Fibroblast of pulmonary artery (primary cell): ENCODE measurements at regions not wholly inside any gene's neighbourhood (a gene's known extent, or its start where the extent isn't known, plus 50 kb on each side); places are given as distances from the start of the nearest gene placed in this dataset.
A peak's percentile ranks its signal among the peaks of the same experiment; 100 is the strongest.
"Not testable (repeated sequence)": the region's sequence is repeated elsewhere in the genome, so short reads cannot be mapped to it uniquely, and the experiment has no call there.

ENCODE experiments used
- DNase-seq: peaks from one replicate; pipeline ENCODE4 v3.0.0-alpha.2; 2010; ENCODE audit warnings: low read depth
- H3K4me3 ChIP-seq: replicated peaks from 2 replicates; pipeline ENCODE4 v1.5.1; 2011; ENCODE audit warnings: low read depth, mild to moderate bottlenecking, control low read depth, low read length, moderate library complexity
- TF ChIP-seq, protein P1 (sequence below): IDR thresholded peaks from 2 replicates; pipeline ENCODE4 v1.5.1; 2011; ENCODE audit warnings: mild to moderate bottlenecking, control low read depth, low read length, inconsistent platforms; ENCODE audit errors: missing control alignments

DNA sequence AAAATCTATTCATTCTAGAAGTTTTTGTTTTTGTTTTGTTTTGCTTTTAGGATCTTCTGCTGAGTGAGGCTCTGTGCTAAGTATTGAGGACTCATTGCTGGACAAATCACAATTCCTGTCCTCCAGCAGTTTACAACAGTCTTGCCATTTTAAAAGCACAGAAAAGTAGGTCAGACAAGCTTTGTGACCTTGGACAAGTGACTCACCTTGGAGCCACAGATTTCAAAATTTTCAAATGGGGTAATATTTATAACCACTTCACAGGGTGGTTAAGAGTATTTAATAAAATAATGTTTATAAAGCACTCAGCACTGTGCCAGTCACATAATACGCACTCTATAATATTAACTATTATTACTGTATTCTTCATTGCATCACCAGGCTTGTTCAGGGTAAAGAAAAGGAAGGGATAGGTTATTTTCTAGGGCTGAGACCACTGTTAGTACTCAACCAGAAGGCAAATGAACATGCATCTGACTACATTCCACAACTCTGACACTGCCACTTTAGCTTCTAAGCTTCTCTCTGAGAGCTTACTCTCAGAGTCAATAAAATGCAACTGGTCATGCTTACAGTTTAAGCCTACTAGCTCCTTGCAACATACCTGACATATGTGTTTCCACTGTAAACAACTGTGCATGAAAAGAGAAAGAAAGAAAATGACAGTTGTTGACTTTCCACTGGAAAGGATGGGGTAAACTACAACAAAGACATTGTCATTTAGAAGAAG lies 63.2 kb upstream of the FIBIN start:
- DNase-seq: peak; percentile 35
- TF ChIP-seq, protein P1, sequence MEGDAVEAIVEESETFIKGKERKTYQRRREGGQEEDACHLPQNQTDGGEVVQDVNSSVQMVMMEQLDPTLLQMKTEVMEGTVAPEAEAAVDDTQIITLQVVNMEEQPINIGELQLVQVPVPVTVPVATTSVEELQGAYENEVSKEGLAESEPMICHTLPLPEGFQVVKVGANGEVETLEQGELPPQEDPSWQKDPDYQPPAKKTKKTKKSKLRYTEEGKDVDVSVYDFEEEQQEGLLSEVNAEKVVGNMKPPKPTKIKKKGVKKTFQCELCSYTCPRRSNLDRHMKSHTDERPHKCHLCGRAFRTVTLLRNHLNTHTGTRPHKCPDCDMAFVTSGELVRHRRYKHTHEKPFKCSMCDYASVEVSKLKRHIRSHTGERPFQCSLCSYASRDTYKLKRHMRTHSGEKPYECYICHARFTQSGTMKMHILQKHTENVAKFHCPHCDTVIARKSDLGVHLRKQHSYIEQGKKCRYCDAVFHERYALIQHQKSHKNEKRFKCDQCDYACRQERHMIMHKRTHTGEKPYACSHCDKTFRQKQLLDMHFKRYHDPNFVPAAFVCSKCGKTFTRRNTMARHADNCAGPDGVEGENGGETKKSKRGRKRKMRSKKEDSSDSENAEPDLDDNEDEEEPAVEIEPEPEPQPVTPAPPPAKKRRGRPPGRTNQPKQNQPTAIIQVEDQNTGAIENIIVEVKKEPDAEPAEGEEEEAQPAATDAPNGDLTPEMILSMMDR: no peak
- H3K4me3 ChIP-seq: no peak overlapping the region

DNA sequence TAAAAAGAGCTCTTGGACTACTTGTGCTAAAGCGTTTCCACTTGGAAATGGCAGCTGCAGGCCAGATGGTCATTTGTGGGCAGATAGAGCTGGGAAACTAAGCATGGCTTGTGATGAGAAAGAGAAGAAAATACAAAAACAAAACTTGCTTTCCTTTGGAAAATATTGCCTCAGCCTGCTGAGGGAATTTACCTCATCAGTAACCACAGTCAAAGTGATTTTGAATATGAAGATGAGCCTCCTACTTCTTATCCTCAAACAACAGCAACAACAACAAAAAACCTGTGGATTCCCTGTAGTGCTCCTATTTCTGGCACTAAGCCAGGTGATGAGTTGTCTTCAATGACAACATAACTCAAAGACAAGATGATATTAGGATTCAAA lies 62.7 kb upstream of the FIBIN start:
- no peak overlapping the region for H3K4me3 ChIP-seq
- TF ChIP-seq, protein P1: no peak
- DNase-seq: peak; percentile 16

DNA sequence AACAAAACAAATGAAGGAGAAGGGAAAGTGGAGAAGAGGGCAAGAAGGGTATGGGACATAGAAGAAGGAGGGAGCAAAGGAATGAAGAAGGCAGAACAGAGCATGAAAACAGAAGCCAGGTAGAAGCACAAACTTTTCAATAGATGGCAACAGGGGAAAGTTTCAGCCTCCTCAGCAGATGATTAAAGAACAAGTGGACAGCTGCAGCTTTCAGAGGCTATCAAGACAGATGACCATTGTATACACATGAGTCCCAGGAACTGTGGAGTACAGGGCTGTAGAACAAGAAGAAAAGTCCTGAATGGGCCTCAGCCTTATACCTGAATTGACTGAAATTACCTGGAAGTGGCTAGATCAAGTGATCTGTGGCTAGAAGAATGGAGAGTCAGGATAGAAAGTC lies 62.0 kb upstream of the FIBIN start:
- H3K4me3 ChIP-seq: no peak overlapping the region
- TF ChIP-seq, protein P1: no peak
- DNase-seq: no peak

DNA sequence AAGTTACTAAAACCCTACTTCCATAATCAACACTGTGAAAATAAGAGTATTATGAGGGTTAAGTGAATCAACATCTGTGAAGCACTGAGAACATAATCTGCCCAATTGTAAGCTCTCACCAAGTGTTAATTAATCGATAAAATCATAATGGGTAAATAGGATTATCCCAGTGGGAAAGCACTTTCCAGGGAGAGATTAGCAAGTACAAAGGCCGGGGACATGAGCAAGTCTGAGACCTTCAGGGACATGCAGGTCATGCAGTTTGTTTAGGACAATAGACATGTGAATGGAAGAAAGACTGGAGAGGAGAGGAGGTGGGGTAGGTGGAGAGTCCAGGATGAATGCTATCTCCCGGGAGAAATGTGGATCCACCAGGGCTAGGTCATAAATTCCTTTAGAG lies 57.8 kb upstream of the FIBIN start:
- no peak for DNase-seq
- H3K4me3 ChIP-seq: no peak overlapping the region
- TF ChIP-seq, protein P1: no peak

DNA sequence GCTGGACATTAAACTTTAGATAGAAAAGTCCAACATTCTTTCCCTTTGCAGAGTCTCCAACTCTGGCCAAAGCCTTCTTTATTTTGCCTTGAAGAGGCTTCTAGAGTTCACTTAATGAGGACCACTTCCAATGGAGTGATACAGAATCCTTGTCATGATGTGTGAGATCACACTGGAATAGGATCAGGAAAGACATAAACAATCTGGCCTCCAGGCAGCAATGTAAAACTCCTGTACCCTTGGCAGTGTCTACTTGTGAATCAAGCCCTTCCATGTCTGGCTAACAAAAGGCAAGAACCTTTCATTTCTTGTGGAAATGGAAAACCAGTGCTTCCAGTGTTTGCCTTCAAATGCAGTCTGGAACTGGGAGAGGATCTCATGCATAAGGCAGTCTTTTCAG lies 56.5 kb upstream of the FIBIN start:
- DNase-seq: no peak
- no peak overlapping the region for H3K4me3 ChIP-seq
- TF ChIP-seq, protein P1: no peak

DNA sequence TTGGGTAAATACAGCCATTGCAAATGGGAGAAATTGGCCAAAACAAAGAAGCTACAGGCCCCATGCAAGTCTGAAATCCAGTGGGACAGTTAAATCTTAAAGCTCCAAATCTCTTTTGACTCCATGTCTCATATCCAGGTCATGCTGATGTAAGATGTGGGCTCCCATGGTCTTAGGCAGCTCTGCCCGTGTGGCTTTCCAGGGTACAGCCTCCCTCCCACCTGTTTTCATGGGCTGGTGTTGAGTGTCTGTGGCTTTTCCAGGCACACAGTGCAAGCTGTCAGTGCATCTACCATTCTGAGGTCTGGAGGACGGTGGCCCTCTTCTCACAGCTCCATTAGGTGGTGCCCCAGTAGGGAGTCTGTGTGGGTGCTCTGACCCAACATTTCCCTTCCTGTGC lies 53.4 kb upstream of the FIBIN start:
- H3K4me3 ChIP-seq, DNase-seq: not testable (repeated sequence)

DNA sequence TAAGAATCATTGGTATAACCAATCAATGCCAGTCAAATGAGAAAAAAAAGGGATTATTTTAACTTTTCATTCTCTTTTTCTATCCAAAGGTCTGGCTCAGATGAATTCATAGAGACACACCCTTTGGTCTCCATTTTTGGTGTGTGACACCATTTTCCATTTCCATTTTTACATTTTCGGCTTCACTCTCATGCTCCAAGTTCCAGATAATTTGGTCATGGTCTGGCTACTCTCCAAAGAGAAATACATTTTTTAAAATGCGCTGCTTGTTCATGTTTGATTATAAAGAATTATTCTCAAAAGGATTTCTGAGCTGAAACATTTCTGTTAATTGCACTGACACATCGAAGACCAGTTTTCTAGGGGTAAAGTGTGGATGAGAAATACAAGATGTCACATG lies 51.6 kb upstream of the FIBIN start:
- TF ChIP-seq, protein P1: no peak
- no peak for DNase-seq
- no peak overlapping the region for H3K4me3 ChIP-seq
